ENCODE measurements at regions not wholly inside any gene's neighbourhood (a gene's known extent, or its start where the extent isn't known, plus 50 kb on each side); places are given as distances from the start of the nearest gene placed in this dataset.

- peak; percentile 39 for TF ChIP-seq DEAF1 (CRISPR knock-in tag; IDR thresholded peaks at IDR 0.05)
- 0 out of 2 replicates have a peak, but pooled peaks have one; percentile 29 for TF ChIP-seq ZNF197 (CRISPR knock-in tag; IDR thresholded peaks at IDR 0.05; ENCODE audit: low read depth)
- TF ChIP-seq NR2C2 (CRISPR knock-in tag; IDR thresholded peaks at IDR 0.05) = no peak
- TF ChIP-seq NR2C2 (tag; IDR thresholded peaks at IDR 0.05) = peak; percentile 8; the same call in 1 of the 2 replicates
- no peak for TF ChIP-seq SMARCB1 (IDR thresholded peaks at IDR 0.05; ENCODE audit: insufficient read length, low read depth)
- TF ChIP-seq, protein P1, sequence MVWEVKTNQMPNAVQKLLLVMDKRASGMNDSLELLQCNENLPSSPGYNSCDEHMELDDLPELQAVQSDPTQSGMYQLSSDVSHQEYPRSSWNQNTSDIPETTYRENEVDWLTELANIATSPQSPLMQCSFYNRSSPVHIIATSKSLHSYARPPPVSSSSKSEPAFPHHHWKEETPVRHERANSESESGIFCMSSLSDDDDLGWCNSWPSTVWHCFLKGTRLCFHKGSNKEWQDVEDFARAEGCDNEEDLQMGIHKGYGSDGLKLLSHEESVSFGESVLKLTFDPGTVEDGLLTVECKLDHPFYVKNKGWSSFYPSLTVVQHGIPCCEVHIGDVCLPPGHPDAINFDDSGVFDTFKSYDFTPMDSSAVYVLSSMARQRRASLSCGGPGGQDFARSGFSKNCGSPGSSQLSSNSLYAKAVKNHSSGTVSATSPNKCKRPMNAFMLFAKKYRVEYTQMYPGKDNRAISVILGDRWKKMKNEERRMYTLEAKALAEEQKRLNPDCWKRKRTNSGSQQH (CRISPR knock-in tag; IDR thresholded peaks at IDR 0.05) = no peak
- TF ChIP-seq ATF2 (CRISPR knock-in tag; IDR thresholded peaks at IDR 0.05) = no peak
- TF ChIP-seq PREB (CRISPR knock-in tag; IDR thresholded peaks at IDR 0.05) = no peak
- TF ChIP-seq FOXJ3 (CRISPR knock-in tag; IDR thresholded peaks at IDR 0.05) = no peak
- TF ChIP-seq, protein P2, sequence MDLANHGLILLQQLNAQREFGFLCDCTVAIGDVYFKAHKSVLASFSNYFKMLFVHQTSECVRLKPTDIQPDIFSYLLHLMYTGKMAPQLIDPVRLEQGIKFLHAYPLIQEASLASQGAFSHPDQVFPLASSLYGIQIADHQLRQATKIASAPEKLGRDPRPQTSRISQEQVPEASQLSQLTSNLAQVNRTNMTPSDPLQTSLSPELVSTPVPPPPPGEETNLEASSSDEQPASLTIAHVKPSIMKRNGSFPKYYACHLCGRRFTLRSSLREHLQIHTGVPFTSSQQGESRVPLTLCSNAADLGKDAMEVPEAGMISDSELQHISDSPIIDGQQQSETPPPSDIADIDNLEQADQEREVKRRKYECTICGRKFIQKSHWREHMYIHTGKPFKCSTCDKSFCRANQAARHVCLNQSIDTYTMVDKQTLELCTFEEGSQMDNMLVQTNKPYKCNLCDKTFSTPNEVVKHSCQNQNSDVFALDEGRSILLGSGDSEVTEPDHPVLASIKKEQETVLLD (IDR thresholded peaks at IDR 0.05) = peak; percentile 55; the same call in 1 of the 2 replicates
- no peak for TF ChIP-seq CHD1 (IDR thresholded peaks at IDR 0.05; ENCODE audit: low read length)
- peak; percentile 25; the same call in 1 of the 2 replicates for TF ChIP-seq GTF2F1 (IDR thresholded peaks at IDR 0.05; ENCODE audit: low read depth, low read length)
- TF ChIP-seq ZNF76 (CRISPR knock-in tag; IDR thresholded peaks at IDR 0.05; ENCODE audit: borderline replicate concordance) = no peak
- no peak for TF ChIP-seq NONO (IDR thresholded peaks at IDR 0.05; ENCODE audit: low read depth in 2 of 2, low read length in 1 of 2)
- TF ChIP-seq RBM22 (IDR thresholded peaks at IDR 0.05; ENCODE audit: low read depth, low read length, poor library complexity, severe bottlenecking) = peak; percentile 34
- peak; percentile 39; the same call in 1 of the 2 replicates for TF ChIP-seq DMBX1 (CRISPR knock-in tag; IDR thresholded peaks at IDR 0.05; ENCODE audit: borderline replicate concordance)
- no peak for TF ChIP-seq ATF1 (CRISPR knock-in tag; IDR thresholded peaks at IDR 0.05)
- TF ChIP-seq ATF1 (tag; IDR thresholded peaks at IDR 0.05) = peak; percentile 54
- TF ChIP-seq TAF1 (IDR thresholded peaks at IDR 0.05; ENCODE audit: control insufficient read depth, extremely low read depth, insufficient read depth, low read length, severe bottlenecking) = peak; percentile 37
- peak; percentile 20; the same call in 1 of the 2 replicates for TF ChIP-seq ZNF431 (CRISPR knock-in tag; IDR thresholded peaks at IDR 0.05)
Measured at GRCh38 chr2:144331674-144332355, 188.1 kb downstream of the ZEB2 start (continued).
